Lower leg skin (tissue), 4 donors: ENCODE measurements at regions not wholly inside any gene's neighbourhood (a gene's known extent, or its start where the extent isn't known, plus 50 kb on each side); places are given as distances from the start of the nearest gene placed in this dataset.

ENCODE experiments used
- DNase-seq, 2 donors: peaks; one replicate each; pipeline ENCODE4 v3.0.0-alpha.2; 2019; ENCODE audit warnings: low spot score in 2 of 2
- H3K4me3 ChIP-seq: fragments of 200-600 bp; sonication (generic); 2 replicates; pipeline ENCODE4 v1.5.1; 2017; ENCODE audit warnings: mild to moderate bottlenecking, low read depth; ENCODE audit not compliant: poor library complexity, severe bottlenecking
- POLR2A ChIP-seq, 2 donors: fragments of 450-650 bp; IDR thresholded peaks; one replicate each; pipeline ENCODE4 v1.6.1; 2016 to 2017; ENCODE audit warnings: antibody characterized with exemption in 2 of 2, mild to moderate bottlenecking in 1 of 2, moderate library complexity in 1 of 2
- WGBS, 2 donors: methylation state at CpG; one replicate each; pipeline ENCODE4 v1.1.5; 2018; 5-methylcytosine and 5-hydroxymethylcytosine counted together
- intact Hi-C: fragments of 100-400 bp; cut with DNase I; formaldehyde crosslinking; loops from one replicate; pipeline ENCODE4 v1.15.0; 2023; ENCODE audit warnings: low total_unique reads
- TF ChIP-seq, protein P1 (sequence below), 3 donors: fragments of 450-650 bp; IDR thresholded peaks; one replicate each; pipeline ENCODE4 v1.5.1; 2016; ENCODE audit warnings: antibody characterized with exemption in 3 of 3, mild to moderate bottlenecking in 3 of 3, moderate library complexity in 2 of 3

DNA sequence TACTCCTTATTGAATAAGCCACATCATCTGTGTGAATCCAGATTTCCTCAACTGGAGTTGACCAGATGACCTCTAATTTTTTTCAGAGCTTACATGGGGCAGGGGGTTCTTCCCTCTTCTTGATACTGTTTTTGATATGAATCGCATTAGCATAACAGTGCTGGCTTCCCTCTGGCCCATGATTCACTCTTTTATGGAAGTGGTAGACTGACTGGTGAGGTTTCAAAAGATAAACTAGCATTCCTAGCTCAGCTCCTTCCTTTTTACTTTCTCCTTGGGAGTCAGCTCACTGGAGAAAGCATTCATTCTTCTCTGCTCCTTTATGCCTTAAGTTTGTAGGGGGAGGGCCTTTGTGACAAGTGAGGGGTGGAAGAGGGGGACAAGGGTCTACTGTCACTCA is 161.0 kb upstream of the FGF13 start:
- no peak for TF ChIP-seq POLR2A (IDR thresholded peaks at IDR 0.05)
- TF ChIP-seq, protein P1, sequence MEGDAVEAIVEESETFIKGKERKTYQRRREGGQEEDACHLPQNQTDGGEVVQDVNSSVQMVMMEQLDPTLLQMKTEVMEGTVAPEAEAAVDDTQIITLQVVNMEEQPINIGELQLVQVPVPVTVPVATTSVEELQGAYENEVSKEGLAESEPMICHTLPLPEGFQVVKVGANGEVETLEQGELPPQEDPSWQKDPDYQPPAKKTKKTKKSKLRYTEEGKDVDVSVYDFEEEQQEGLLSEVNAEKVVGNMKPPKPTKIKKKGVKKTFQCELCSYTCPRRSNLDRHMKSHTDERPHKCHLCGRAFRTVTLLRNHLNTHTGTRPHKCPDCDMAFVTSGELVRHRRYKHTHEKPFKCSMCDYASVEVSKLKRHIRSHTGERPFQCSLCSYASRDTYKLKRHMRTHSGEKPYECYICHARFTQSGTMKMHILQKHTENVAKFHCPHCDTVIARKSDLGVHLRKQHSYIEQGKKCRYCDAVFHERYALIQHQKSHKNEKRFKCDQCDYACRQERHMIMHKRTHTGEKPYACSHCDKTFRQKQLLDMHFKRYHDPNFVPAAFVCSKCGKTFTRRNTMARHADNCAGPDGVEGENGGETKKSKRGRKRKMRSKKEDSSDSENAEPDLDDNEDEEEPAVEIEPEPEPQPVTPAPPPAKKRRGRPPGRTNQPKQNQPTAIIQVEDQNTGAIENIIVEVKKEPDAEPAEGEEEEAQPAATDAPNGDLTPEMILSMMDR (IDR thresholded peaks at IDR 0.05) = no peak

GRCh38 chrX:138871739-138872138 is 160.2 kb upstream of the FGF13 start:
- TF ChIP-seq, protein P1 (IDR thresholded peaks at IDR 0.05) = no peak
- no peak for TF ChIP-seq POLR2A (IDR thresholded peaks at IDR 0.05)
- WGBS, 2 donors = 83 to 88% methylated on average over 3 of the region's 3 CpGs
- DNase-seq = no peak
- intact Hi-C loops = no loop called here
- no peak overlapping the region for H3K4me3 ChIP-seq

More for the DNA sequence above, 161.0 kb upstream of the FGF13 start:
- H3K4me3 ChIP-seq = no peak overlapping the region
- 78 to 88% methylated on average over 1 of the region's 1 CpG for WGBS, 2 donors
- no peak for DNase-seq
- intact Hi-C loops = no loop called here

DNA sequence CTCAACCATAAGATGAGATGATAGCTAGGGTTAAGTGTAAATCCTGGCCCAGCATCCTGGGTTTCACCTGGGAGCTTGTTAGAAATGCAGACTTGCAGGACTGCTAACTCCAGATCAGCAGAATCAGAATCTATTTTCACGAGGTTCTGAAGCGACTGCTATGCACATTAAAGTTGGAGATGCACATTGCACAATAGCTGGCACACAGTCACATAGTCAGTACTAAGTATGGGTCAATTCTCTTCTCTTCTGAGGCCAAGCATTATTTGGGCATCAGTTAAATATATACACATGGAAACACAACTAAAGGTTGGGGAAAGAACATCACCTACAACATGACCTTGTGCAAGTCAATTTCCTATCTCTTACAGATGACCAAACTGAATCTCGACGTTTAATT is 155.1 kb upstream of the FGF13 start:
- WGBS, 2 donors = 77 to 81% methylated on average over 4 of the region's 4 CpGs
- no peak overlapping the region for H3K4me3 ChIP-seq
- TF ChIP-seq, protein P1 (IDR thresholded peaks at IDR 0.05) = no peak
- TF ChIP-seq POLR2A (IDR thresholded peaks at IDR 0.05) = no peak
- no peak for DNase-seq
- intact Hi-C loops = no loop called here

DNA sequence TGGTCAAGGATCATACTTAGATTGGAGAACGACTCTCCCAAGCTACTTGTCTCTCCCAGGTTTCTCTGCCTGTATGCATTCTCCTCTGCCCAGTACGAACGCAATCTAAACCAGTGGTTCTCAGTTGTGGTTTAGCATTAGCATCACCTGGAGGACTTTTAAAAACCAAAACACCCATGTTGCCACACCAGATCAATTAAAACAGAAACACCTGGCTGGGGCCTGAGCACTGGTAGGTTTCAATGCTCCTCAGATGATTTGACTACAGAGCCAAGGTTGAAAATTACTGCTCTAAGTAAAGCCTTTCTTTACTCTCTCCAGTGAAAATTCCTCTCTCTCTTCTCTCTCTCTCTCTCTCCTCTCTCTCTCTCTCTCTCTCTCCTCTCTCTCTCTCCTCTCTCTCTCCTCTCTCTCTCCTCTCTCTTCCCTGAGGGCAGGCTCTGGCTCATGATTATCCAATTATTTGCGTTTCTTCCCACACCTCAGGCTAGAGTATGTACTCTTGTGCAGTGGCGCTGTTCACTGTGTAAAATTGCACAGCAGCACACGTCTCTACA is 153.7 kb upstream of the FGF13 start:
- WGBS, 2 donors = 67 to 80% methylated on average over 6 of the region's 6 CpGs
- TF ChIP-seq, protein P1 (IDR thresholded peaks at IDR 0.05) = no peak
- no peak for TF ChIP-seq POLR2A (IDR thresholded peaks at IDR 0.05)

GRCh38 chrX:138859421-138859820 is 147.9 kb upstream of the FGF13 start:
- no peak for DNase-seq
- intact Hi-C loops = no loop called here

More for the DNA sequence above, 153.7 kb upstream of the FGF13 start:
- intact Hi-C loops = no loop called here
- DNase-seq = no peak
- no peak overlapping the region for H3K4me3 ChIP-seq

More at GRCh38 chrX:138859421-138859820, 147.9 kb upstream of the FGF13 start:
- TF ChIP-seq, protein P1 (IDR thresholded peaks at IDR 0.05) = no peak
- TF ChIP-seq POLR2A (IDR thresholded peaks at IDR 0.05) = no peak
- no peak overlapping the region for H3K4me3 ChIP-seq
- WGBS, 2 donors = 51 to 66% methylated on average over 2 of the region's 2 CpGs
